ENCODE measurements at regions not wholly inside any gene's neighbourhood (a gene's known extent, or its start where the extent isn't known, plus 50 kb on each side); places are given as distances from the start of the nearest gene placed in this dataset.

DNA sequence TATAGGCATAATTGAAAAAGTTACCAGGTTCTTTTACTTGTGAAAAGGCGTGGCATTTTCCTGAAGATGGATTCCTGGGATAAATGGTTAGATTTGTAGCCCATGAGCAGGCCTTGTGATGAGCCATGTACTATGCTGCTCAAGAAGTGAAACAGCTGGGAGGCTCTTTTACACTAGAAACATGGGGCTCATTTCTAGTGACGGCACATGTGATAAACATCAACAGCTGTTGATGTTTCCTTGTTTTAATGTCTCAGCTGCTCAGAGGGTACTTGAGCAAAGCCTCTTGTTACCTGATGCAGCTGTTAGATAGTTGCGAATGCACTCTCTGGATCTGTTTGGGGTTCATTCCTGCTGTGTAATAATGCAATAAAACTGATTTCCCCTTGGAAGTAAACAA is 396.8 kb downstream of the GUCY1A2 start:
- Histone ChIP-seq H3K9ac (ENCODE audit: low read depth, low read length) (no peak overlapping the region), H3K4me1 (ENCODE audit: insufficient read depth, low read length) (no peaks in the 10 kb centered on the region), H3K4me3 (ENCODE audit: low read length) (no peak overlapping the region), H3K27me3 (ENCODE audit: insufficient read depth, low read length) (no peaks in the 10 kb centered on the region), H3K36me3 (ENCODE audit: insufficient read depth, low read depth, low read length) (no peaks in the 10 kb centered on the region), H3K9me3 (ENCODE audit: insufficient read depth, low read depth, low read length) (no peaks in the 10 kb centered on the region), H3K27ac (ENCODE audit: low read length) (no peak overlapping the region)

All from iPS-20b (cell line).